H9 (cell line): ENCODE measurements at regions not wholly inside any gene's neighbourhood (a gene's known extent, or its start where the extent isn't known, plus 50 kb on each side); places are given as distances from the start of the nearest gene placed in this dataset.
"Not testable (repeated sequence)": the region's sequence is repeated elsewhere in the genome, so short reads cannot be mapped to it uniquely, and the experiment has no call there.

Experiments
- DNase-seq: peaks from one replicate; pipeline ENCODE4 v3.0.0-alpha.2; 2017
- H2AFZ ChIP-seq: one replicate; pipeline ENCODE4 v1.6.1; 2013; ENCODE audit warnings: mild to moderate bottlenecking, low read length, control low read depth, moderate library complexity
- H2AK5ac ChIP-seq: 2 replicates; pipeline ENCODE4 v1.6.1; 2013; ENCODE audit warnings: low read length, control low read depth, mixed read lengths; ENCODE audit not compliant: insufficient read length
- H2BK120ac ChIP-seq: one replicate; pipeline ENCODE4 v1.6.1; 2013; ENCODE audit warnings: low read depth, mild to moderate bottlenecking, low read length, control low read depth, inconsistent platforms; ENCODE audit not compliant: poor library complexity, severe bottlenecking
- H2BK12ac ChIP-seq: 2 replicates; pipeline ENCODE4 v1.6.1; 2013; ENCODE audit warnings: low read length, control low read depth, mixed read lengths, low read depth; ENCODE audit not compliant: insufficient read length
- H2BK15ac ChIP-seq: 2 replicates; pipeline ENCODE4 v1.6.1; 2013; ENCODE audit warnings: low read depth, low read length, control low read depth
- H2BK20ac ChIP-seq: one replicate; pipeline ENCODE4 v1.6.1; 2013; ENCODE audit warnings: low read depth, mild to moderate bottlenecking, low read length, control low read depth, inconsistent platforms; ENCODE audit not compliant: poor library complexity, severe bottlenecking
- H2BK5ac ChIP-seq: 2 replicates; pipeline ENCODE4 v1.6.1; 2013; ENCODE audit warnings: low read length, control low read depth, mixed read lengths; ENCODE audit not compliant: insufficient read length
- H3K14ac ChIP-seq: 2 replicates; pipeline ENCODE4 v1.6.1; 2013; ENCODE audit warnings: low read length, control low read depth; ENCODE audit not compliant: insufficient read depth
- H3K18ac ChIP-seq: 2 replicates; pipeline ENCODE4 v1.6.1; 2013; ENCODE audit warnings: low read depth, mild to moderate bottlenecking, mixed read lengths, low read length, control low read depth; ENCODE audit not compliant: insufficient read length
- H3K23ac ChIP-seq: 2 replicates; pipeline ENCODE4 v1.6.1; 2013; ENCODE audit warnings: low read length, control low read depth, mixed read lengths, low read depth; ENCODE audit not compliant: insufficient read length
- H3K23me2 ChIP-seq: 2 replicates; pipeline ENCODE4 v1.6.1; 2013; ENCODE audit warnings: low read depth, mild to moderate bottlenecking, mixed read lengths, low read length, control low read depth; ENCODE audit not compliant: insufficient read length, poor library complexity, severe bottlenecking
- H3K27ac ChIP-seq: 2 replicates; pipeline ENCODE4 v1.5.1; 2013; ENCODE audit warnings: low read length, control low read depth, mixed read lengths, low read depth; ENCODE audit not compliant: insufficient read length
- H3K27me3 ChIP-seq: 2 replicates; pipeline ENCODE4 v1.6.1; 2013; ENCODE audit warnings: low read length, control low read depth, inconsistent platforms; ENCODE audit not compliant: insufficient read depth
- H3K4ac ChIP-seq: 2 replicates; pipeline ENCODE4 v1.6.1; 2013; ENCODE audit warnings: low read depth, mild to moderate bottlenecking, control low read depth, inconsistent platforms, low read length, moderate library complexity
- H3K4me1 ChIP-seq: 2 replicates; pipeline ENCODE4 v1.6.1; 2013; ENCODE audit warnings: low read length, control low read depth, inconsistent platforms; ENCODE audit not compliant: insufficient read depth
- H3K4me2 ChIP-seq: 2 replicates; pipeline ENCODE4 v1.6.1; 2013; ENCODE audit warnings: low read length, control low read depth, mixed read lengths; ENCODE audit not compliant: insufficient read length, insufficient read depth
- H3K56ac ChIP-seq: 2 replicates; pipeline ENCODE4 v1.6.1; 2013; ENCODE audit warnings: low read depth, mild to moderate bottlenecking, mixed read lengths, low read length, control low read depth; ENCODE audit not compliant: insufficient read length
- H3K79me1 ChIP-seq: 2 replicates; pipeline ENCODE4 v1.6.1; 2013; ENCODE audit warnings: low read depth, mild to moderate bottlenecking, moderate library complexity, low read length, control low read depth, inconsistent platforms; ENCODE audit not compliant: insufficient read depth, poor library complexity, severe bottlenecking
- H3K79me2 ChIP-seq: 2 replicates; pipeline ENCODE4 v1.6.1; 2013; ENCODE audit warnings: low read length, control low read depth, inconsistent platforms; ENCODE audit not compliant: insufficient read depth
- H3K9ac ChIP-seq: 2 replicates; pipeline ENCODE4 v1.6.1; 2013; ENCODE audit warnings: low read length, control low read depth, mixed read lengths; ENCODE audit not compliant: insufficient read length; ENCODE audit errors: extremely low read depth
- H3K9me3 ChIP-seq: one replicate; pipeline ENCODE4 v1.6.1; 2013; ENCODE audit warnings: low read depth, low read length, inconsistent platforms; ENCODE audit not compliant: control insufficient read depth
- H3T11ph ChIP-seq: one replicate; pipeline ENCODE4 v1.6.1; 2013; ENCODE audit warnings: mild to moderate bottlenecking, low read length, control low read depth, inconsistent platforms
- H4K20me1 ChIP-seq: one replicate; pipeline ENCODE4 v1.6.1; 2013; ENCODE audit not compliant: control insufficient read depth, insufficient read length, insufficient read depth
- H4K5ac ChIP-seq: 2 replicates; pipeline ENCODE4 v1.6.1; 2013; ENCODE audit warnings: low read depth, mild to moderate bottlenecking, mixed read lengths, low read length, control low read depth; ENCODE audit not compliant: insufficient read length
- H4K8ac ChIP-seq: replicated peaks from 2 replicates; pipeline ENCODE4 v1.6.1; 2013; ENCODE audit warnings: low read length, control low read depth, mixed read lengths, low read depth; ENCODE audit not compliant: insufficient read length
- H4K91ac ChIP-seq: 2 replicates; pipeline ENCODE4 v1.6.1; 2013; ENCODE audit warnings: low read depth, mild to moderate bottlenecking, moderate library complexity, mixed read lengths, low read length, control low read depth; ENCODE audit not compliant: insufficient read length
- H3K27ac Mint-ChIP-seq, 3 experiments: 2 replicates in 2 of 3; 3 replicates in 1 of 3; pipeline ENCODE4 v1.8.0; 2020 to 2021; ENCODE audit warnings: mixed read lengths in 3 of 3, mild to moderate bottlenecking in 1 of 3, moderate library complexity in 1 of 3
- H3K27me3 Mint-ChIP-seq: 2 replicates; pipeline ENCODE4 v1.8.0; 2021; ENCODE audit warnings: low read depth, mild to moderate bottlenecking, moderate library complexity, mixed read lengths
- H3K36me3 Mint-ChIP-seq, 3 experiments: 2 replicates in 2 of 3; 3 replicates in 1 of 3; pipeline ENCODE4 v1.8.0; 2020 to 2021; ENCODE audit warnings: low read depth in 3 of 3, mixed read lengths in 3 of 3; ENCODE audit not compliant: insufficient read depth in 1 of 3
- H3K4me1 Mint-ChIP-seq, 2 experiments: 2 replicates each; pipeline ENCODE4 v1.8.0; 2020; ENCODE audit warnings: mixed read lengths in 2 of 2
- H3K4me3 Mint-ChIP-seq, 2 experiments: 2 replicates in 1 of 2; 3 replicates in 1 of 2; pipeline ENCODE4 v1.8.0; 2020 to 2021; ENCODE audit warnings: mild to moderate bottlenecking in 2 of 2, mixed read lengths in 2 of 2, moderate library complexity in 1 of 2
- H3K9me3 Mint-ChIP-seq, 2 experiments: 2 replicates in 1 of 2; 3 replicates in 1 of 2; pipeline ENCODE4 v1.8.0; 2020; ENCODE audit warnings: mild to moderate bottlenecking in 2 of 2, mixed read lengths in 2 of 2, moderate library complexity in 1 of 2
- CTCF ChIP-seq: fragments of 200-600 bp; sonication (generic); conservative IDR thresholded peaks from 3 replicates; pipeline ENCODE4 v1.8.0; 2021; ENCODE audit warnings: antibody characterized with exemption, mild to moderate bottlenecking
- WGBS: extraction: QIAGEN DNeasy Blood & Tissue Kit; methylation state at CpG from one replicate; pipeline ENCODE4 v1.1.7; 2013; ENCODE audit warnings: missing lambda C conversion rate, low lambda C conversion rate, mixed read lengths; ENCODE audit not compliant: insufficient read length; ENCODE audit errors: extremely low coverage; 5-methylcytosine and 5-hydroxymethylcytosine counted together

- Histone ChIP-seq H2BK12ac (no peak overlapping the region), H2BK15ac (no peak overlapping the region), H3K14ac (no peak overlapping the region), H3K27me3 (no peaks in the 10 kb centered on the region), H4K5ac (no peak overlapping the region), H3T11ph (no peak overlapping the region), H4K20me1 (no peaks in the 10 kb centered on the region), H3K23me2 (no peaks in the 10 kb centered on the region), H3K23ac (no peak overlapping the region), H3K4me1 (no peaks in the 10 kb centered on the region; the same call in 1 of the 2 replicates), H3K4ac (no peak overlapping the region), H3K79me2 (no peaks in the 10 kb centered on the region), H3K9me3 (no peaks in the 10 kb centered on the region), H3K9ac (no peak overlapping the region), H2BK5ac (no peak overlapping the region), H2BK120ac (no peak overlapping the region), H2AFZ (no peak overlapping the region), H4K91ac (no peak overlapping the region), H3K79me1 (no peaks in the 10 kb centered on the region), H2AK5ac (no peak overlapping the region), H4K8ac (no peak overlapping the region), H3K56ac (no peak overlapping the region), H3K18ac (no peak overlapping the region), H3K4me2 (no peak overlapping the region), H2BK20ac (no peak overlapping the region), H3K27ac (no peak overlapping the region)
- Mint-ChIP-seq H3K27me3 (no peaks in the 10 kb centered on the region), H3K27ac (no peak overlapping the region), H3K36me3 (no peaks in the 10 kb centered on the region), H3K9me3 (peaks cover 0 to under 1% of the 10 kb centered on the region in 2 experiments; a peak in 1 of 5 replicates), H3K4me3 (no peak overlapping the region), H3K4me1 (peaks cover 7 to 10% of the 10 kb centered on the region in 2 experiments)
- peak; percentile 49 for TF ChIP-seq CTCF
- DNase-seq, result no peak
- no CpG with 5 or more reads among the region's 2 CpGs for WGBS
Measured at GRCh38 chrX:112470551-112470950, 209.2 kb downstream of the LHFPL1 start.

GRCh38 chrX:112461949-112462450 is 217.7 kb downstream of the LHFPL1 start:
- not testable (repeated sequence) for H3K23me2 ChIP-seq, H4K91ac ChIP-seq, H3K27ac Mint-ChIP-seq, H3K79me1 ChIP-seq, H2BK12ac ChIP-seq, H4K20me1 ChIP-seq, H3K4me1 ChIP-seq, H3T11ph ChIP-seq, H3K27me3 ChIP-seq, H2BK20ac ChIP-seq, H3K9ac ChIP-seq, H3K4me3 Mint-ChIP-seq, H2BK5ac ChIP-seq, H4K8ac ChIP-seq, H3K27me3 Mint-ChIP-seq, H3K27ac ChIP-seq, H4K5ac ChIP-seq, H3K4ac ChIP-seq, H3K9me3 ChIP-seq, H3K18ac ChIP-seq, H2AFZ ChIP-seq, H3K56ac ChIP-seq, H2AK5ac ChIP-seq, H3K23ac ChIP-seq, H3K79me2 ChIP-seq, H2BK120ac ChIP-seq, H3K4me2 ChIP-seq
- Mint-ChIP-seq H3K4me1 (peaks cover 20 to 22% of the 10 kb centered on the region in 2 experiments), H3K9me3 (peaks cover 5 to 24% of the 10 kb centered on the region in 2 experiments), H3K36me3 (peaks cover 5 to 11% (median 6%) of the 10 kb centered on the region in 3 experiments; a peak in 4 of 7 replicates)
- peak; percentile 62 for DNase-seq
- H2BK15ac ChIP-seq, result 0 out of 2 replicates have a peak overlapping the region, but pooled peaks have one; percentile 13
- WGBS, result no CpG with 5 or more reads among the region's 8 CpGs
- H3K14ac ChIP-seq, result 0 out of 2 replicates have a peak overlapping the region, but pooled peaks have one; percentile 63
